CD4-positive, alpha-beta T cell treated with Interferon alpha-2 for 1 hour (primary cell): ENCODE measurements at regions not wholly inside any gene's neighbourhood (a gene's known extent, or its start where the extent isn't known, plus 50 kb on each side); places are given as distances from the start of the nearest gene placed in this dataset.
"Not testable (repeated sequence)": the region's sequence is repeated elsewhere in the genome, so short reads cannot be mapped to it uniquely, and the experiment has no call there.

ENCODE experiments used
- DNase-seq, 2 donors: peaks; one replicate each; pipeline ENCODE4 v3.0.0-alpha.2; 2020 to 2022

GRCh38 chr13:81080911-81081454, 740.1 kb upstream of the SPRY2 start:
- DNase-seq: no peak

DNA sequence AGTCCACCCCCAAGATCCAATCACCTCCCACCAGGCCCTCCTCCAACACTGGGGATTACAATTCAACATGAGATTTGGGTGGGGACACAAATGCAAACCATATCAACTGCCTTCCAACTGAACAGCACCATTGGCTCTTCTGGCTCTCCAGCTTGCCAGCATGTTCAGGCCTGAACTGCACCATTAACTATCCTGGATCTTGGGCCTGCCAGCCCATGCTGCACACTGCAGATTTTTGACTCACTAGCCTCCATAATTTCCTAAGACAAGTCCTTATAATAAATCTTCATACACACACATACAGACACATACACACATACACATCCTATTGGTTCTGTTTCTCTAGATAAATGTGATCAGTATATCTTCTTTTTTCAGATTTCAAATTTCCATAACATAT, 737.1 kb upstream of the SPRY2 start:
- no peak for DNase-seq

DNA sequence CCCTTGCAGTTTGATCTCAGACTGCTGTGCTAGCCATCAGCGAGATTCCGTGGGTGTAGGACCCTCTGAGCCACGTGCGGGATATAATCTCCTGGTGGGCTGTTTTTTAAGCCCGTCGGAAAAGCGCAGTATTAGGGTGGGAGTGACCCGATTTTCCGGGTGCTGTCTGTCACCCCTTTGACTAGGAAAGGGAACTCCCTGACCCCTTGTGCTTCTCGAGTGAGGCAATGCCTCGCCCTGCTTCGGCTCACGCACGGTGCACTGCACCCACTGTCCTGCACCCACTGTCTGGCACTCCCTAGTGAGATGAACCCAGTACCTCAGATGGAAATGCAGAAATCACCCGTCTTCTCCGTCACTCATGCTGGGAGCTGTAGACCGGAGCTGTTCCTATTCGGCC, 728.9 kb upstream of the SPRY2 start:
- DNase-seq: not testable (repeated sequence)

GRCh38 chr13:81058916-81059290, 718.0 kb upstream of the SPRY2 start:
- DNase-seq: no peak

- no peak for DNase-seq
Measured at GRCh38 chr13:81058211-81058915, 717.4 kb upstream of the SPRY2 start.

- no peak for DNase-seq
Measured at GRCh38 chr13:81051873-81052272, 710.9 kb upstream of the SPRY2 start.

- no peak for DNase-seq
Measured at GRCh38 chr13:81048026-81048461, 707.1 kb upstream of the SPRY2 start.

DNA sequence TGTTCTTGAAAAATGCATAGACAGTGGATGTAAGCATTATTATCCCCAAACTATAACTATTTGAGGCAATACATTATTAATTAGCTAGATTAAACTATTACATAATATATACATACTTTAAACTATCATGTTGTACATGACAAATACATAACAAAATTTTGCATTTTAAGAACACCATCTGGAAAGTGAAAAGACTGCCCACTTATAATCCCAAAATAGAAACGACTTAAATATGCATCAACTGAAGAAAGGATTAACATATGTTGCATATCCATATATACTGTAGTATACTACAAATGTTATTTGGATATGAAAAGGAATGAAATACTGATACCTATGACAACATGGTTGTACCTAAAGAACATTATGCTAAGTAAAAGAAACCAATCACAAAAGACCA, 700.8 kb upstream of the SPRY2 start:
- no peak for DNase-seq

- no peak for DNase-seq
Measured at GRCh38 chr13:81031996-81032395, 691.1 kb upstream of the SPRY2 start.

DNA sequence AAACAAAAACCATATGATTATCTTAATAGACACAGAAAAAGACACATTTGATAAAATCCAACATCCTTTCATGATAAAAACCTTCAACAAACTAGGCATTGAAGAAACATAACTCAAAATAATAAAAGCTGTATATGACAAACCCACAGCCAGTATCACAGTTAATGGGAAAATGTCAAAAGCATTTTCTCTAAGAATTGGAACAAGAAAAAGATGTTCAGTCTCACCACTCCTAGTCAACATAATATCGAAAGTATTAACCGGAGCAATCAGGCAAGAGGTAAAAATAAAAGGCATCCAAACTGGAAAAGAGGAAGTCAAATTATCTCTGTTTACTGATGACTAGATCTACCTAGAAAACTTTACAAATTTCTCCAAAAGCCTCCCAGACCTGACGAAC, 684.2 kb upstream of the SPRY2 start:
- DNase-seq: no peak

GRCh38 chr13:81021284-81021840, 680.4 kb upstream of the SPRY2 start:
- DNase-seq: no peak

DNA sequence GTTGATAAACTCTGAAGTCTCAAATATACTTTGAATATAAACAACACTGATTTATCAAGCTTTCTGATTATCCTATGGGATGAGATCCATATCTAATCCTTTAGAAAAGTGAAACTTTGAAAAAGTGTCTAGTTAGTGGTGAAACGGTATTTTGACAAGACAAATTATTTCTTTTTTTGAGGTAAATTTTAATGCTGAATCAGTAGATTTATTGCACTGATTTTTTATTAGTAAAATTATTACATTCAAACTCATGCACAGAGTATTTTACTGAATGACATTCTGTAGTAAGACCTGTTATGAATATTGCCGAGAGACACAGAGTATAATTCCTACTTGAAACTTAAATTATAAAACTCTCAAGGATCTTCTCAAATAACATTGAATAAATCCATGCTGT, 679.1 kb upstream of the SPRY2 start:
- no peak for DNase-seq

GRCh38 chr13:81018936-81019335, 678.0 kb upstream of the SPRY2 start:
- no peak for DNase-seq

GRCh38 chr13:81017513-81018152, 676.7 kb upstream of the SPRY2 start:
- peak in 1 of 2 donors; percentile 6 for DNase-seq

DNA sequence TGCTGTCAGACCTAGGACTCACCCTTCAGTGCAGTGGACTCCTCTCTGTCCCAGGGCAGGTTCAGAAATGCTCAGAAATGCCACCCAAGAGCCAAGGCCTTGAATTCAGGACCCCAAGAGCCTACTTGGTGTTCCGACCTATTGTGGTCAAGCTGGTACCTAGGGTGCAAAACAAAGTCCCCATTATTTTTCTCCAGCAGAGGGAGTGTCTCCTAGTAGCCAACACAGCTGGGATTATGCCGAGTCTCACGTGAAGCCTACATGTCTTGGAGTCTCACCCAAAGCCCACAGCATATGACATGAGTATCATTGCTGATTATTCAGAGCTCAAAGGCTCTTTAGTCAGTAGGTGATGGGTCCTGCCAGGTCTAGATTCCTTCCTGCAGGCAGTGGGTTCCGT, 671.1 kb upstream of the SPRY2 start:
- DNase-seq: no peak

DNA sequence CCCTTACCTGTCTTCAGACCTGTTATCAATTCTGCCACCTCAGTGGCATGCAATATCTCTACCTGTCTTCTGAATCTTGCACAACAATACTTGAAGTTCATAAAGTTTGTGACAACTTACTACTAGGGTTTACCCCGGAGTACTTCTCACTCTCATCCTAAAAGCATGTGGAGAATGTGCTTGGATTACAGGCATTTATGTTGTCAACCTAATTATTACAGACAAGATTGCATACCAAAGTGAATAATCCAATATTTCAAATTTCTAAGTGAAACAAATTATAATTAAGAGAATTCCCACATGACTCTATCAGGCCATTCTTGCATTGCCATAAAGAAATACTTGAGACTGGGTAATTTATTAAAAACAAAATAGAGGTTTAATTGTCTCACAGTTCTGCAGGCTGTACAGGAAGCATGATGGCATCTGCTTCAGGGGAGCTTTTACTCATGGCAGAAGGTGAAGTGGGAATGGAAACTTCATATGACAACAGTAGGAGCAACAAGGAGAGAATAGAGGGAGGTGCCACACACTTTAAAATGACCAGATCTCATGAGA, 661.0 kb upstream of the SPRY2 start:
- no peak for DNase-seq

DNA sequence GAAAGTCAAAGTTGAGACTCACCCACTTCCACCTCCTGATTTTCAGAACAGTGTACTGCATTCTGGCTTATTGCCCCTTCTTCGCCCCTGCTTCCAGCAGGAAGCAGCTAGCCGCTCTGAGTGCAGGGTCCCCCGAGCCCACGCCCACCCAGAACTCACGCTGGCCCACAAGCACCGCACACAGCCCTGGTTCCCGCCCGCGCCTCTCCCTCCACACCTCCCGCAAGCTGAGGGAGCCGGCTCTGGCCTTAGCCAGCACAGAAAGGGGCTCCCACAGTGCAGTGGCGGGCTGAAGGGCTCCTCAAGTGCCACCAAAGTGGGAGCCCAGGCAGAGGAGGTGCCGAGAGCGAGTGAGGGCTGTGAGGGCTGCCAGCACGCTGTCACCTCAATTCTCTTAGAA, 657.7 kb upstream of the SPRY2 start:
- DNase-seq: not testable (repeated sequence)

DNA sequence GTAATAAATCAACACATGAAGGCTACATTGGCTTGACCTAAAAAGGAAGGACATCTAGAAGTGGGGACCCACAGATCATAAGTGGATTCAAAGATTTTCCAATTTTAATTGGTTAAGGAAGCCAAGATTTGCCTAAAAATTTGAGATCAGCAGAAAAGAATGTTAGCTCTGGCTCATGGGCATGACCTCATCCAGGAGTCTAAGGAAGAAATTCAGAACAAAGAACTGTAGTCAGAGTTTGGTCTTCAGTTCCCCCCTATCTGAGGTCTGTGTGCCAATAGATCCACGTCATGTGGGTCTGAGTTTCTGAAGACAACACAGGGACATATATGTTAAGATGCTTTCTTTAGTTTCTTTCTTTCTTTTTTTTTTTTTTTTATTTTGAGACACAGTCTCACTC, 648.8 kb upstream of the SPRY2 start:
- DNase-seq: no peak

DNA sequence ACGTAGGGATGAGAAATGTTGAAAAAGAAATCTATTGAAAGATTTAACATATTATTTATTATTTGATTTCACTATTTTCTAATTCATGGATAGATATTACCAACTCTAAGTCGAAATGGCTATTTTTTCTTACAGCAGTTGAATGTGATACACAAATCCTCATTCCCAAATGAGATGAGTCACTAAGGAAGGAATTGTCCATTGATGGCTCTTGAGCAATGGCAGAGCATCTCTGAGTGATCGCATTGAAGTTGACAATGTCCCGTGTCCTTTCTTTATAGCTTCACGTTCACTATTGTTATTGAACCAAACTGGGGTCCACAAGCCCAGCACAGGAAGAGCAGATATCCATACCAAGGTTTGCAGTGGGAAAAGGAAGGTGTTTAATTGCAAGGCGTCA, 648.3 kb upstream of the SPRY2 start:
- DNase-seq: no peak

- DNase-seq: no peak
Measured at GRCh38 chr13:80988391-80989151, 647.6 kb upstream of the SPRY2 start.

DNA sequence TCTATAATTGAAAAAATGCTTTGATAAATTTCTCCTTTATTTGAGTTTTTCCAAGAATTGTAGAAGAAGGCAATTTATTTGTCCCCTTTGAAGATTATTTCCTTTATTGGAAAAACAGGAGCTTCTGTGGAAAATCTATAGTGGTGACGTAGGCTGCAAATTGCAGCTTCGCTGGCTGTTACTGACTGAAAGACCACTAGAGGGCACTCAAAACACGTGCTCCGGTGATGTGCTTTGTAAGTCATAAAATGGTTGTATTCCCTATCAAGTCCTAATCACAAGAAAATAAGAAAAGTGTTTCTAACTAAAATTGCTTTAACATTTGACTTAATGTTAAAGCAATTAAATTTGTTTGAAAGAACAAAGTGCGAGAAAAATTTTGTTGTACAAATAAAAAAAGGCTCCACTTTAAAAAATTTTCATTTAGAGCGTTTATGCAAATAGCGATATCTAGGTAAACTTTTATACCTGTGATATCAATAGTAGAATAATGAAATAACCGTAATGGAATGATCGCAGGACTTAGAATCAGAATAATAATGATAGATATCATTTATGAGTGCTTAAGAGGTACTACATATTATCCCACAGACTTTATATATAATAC, 638.2 kb upstream of the SPRY2 start:
- peak; percentile 20 to 27 for DNase-seq

GRCh38 chr13:80977168-80977567, 636.2 kb upstream of the SPRY2 start:
- no peak for DNase-seq

DNA sequence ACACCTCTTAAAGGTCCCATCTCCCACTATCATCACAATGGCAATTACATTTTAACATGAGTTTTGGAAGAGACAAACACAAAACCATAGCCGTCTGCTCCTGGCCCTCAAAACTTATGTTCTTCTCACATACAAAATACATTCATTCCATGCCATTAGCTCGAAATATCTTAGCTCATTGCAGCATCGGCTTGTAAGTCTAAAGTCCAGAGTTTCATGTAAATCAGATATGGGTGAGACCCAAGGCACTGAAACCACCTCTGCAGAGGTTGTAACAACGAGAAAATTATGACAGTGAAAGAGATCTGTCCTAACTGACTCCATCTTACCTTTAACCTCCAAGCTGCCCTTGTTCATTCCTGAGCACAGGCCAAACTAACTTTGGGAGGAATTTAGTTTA, 635.0 kb upstream of the SPRY2 start:
- DNase-seq: no peak
